ENCODE measurements at regions not wholly inside any gene's neighbourhood (a gene's known extent, or its start where the extent isn't known, plus 50 kb on each side); places are given as distances from the start of the nearest gene placed in this dataset.

GRCh38 chr17:51355441-51356410 is 95.4 kb downstream of the UTP18 start:
- TF ChIP-seq POLR2AphosphoS5 (IDR thresholded peaks at IDR 0.05; ENCODE audit: borderline replicate concordance, low read depth, low read length), result no peak
- no peak for TF ChIP-seq EZH2 (IDR thresholded peaks at IDR 0.05)
- no peak for TF ChIP-seq FOXP2 (optimal IDR thresholded peaks at IDR 0.05; ENCODE audit: control extremely low read depth, extremely low read length, insufficient read depth)
